ENCODE measurements at regions not wholly inside any gene's neighbourhood (a gene's known extent, or its start where the extent isn't known, plus 50 kb on each side); places are given as distances from the start of the nearest gene placed in this dataset.

- DNase-seq (ENCODE audit: low read depth in 2 of 3, low spot score in 1 of 3): no peak
Observed at GRCh38 chr10:4093438-4093837, 308.4 kb upstream of the KLF6 start.

GRCh38 chr10:4088354-4089066 is 303.5 kb upstream of the KLF6 start:
- DNase-seq (ENCODE audit: low read depth in 2 of 3, low spot score in 1 of 3): no peak

- DNase-seq (ENCODE audit: low read depth in 2 of 3, low spot score in 1 of 3): no peak
Observed at GRCh38 chr10:4086131-4086898, 301.3 kb upstream of the KLF6 start.

- DNase-seq (ENCODE audit: low read depth in 2 of 3, low spot score in 1 of 3): no peak
Observed at GRCh38 chr10:4083509-4084003, 298.5 kb upstream of the KLF6 start.

GRCh38 chr10:4082861-4083260 is 297.9 kb upstream of the KLF6 start:
- DNase-seq (ENCODE audit: low read depth in 2 of 3, low spot score in 1 of 3): no peak

GRCh38 chr10:4081685-4082111 is 296.7 kb upstream of the KLF6 start:
- DNase-seq (ENCODE audit: low read depth in 2 of 3, low spot score in 1 of 3): no peak

GRCh38 chr10:4080225-4080805 is 295.3 kb upstream of the KLF6 start:
- no peak for DNase-seq (ENCODE audit: low read depth in 2 of 3, low spot score in 1 of 3)

- no peak for DNase-seq (ENCODE audit: low read depth in 2 of 3, low spot score in 1 of 3)
Observed at GRCh38 chr10:4079803-4080202, 294.8 kb upstream of the KLF6 start.

- DNase-seq (ENCODE audit: low read depth in 2 of 3, low spot score in 1 of 3): no peak
Observed at GRCh38 chr10:4077804-4078203, 292.8 kb upstream of the KLF6 start.

- no peak for DNase-seq (ENCODE audit: low read depth in 2 of 3, low spot score in 1 of 3)
Observed at GRCh38 chr10:4076983-4077382, 292.0 kb upstream of the KLF6 start.

GRCh38 chr10:4075443-4075842 is 290.4 kb upstream of the KLF6 start:
- DNase-seq (ENCODE audit: low read depth in 2 of 3, low spot score in 1 of 3): no peak

- DNase-seq (ENCODE audit: low read depth in 2 of 3, low spot score in 1 of 3): no peak
Observed at GRCh38 chr10:4074545-4075407, 289.8 kb upstream of the KLF6 start.

GRCh38 chr10:4073912-4074311 is 288.9 kb upstream of the KLF6 start:
- no peak for DNase-seq (ENCODE audit: low read depth in 2 of 3, low spot score in 1 of 3)

GRCh38 chr10:4070921-4071660 is 286.1 kb upstream of the KLF6 start:
- DNase-seq (ENCODE audit: low read depth in 2 of 3, low spot score in 1 of 3): no peak

GRCh38 chr10:4070184-4070583 is 285.2 kb upstream of the KLF6 start:
- DNase-seq (ENCODE audit: low read depth in 2 of 3, low spot score in 1 of 3): no peak

GRCh38 chr10:4069491-4069890 is 284.5 kb upstream of the KLF6 start:
- no peak for DNase-seq (ENCODE audit: low read depth in 2 of 3, low spot score in 1 of 3)

- no peak for DNase-seq (ENCODE audit: low read depth in 2 of 3, low spot score in 1 of 3)
Observed at GRCh38 chr10:4068629-4069028, 283.6 kb upstream of the KLF6 start.

GRCh38 chr10:4067931-4068561 is 283.0 kb upstream of the KLF6 start:
- DNase-seq (ENCODE audit: low read depth in 2 of 3, low spot score in 1 of 3): no peak

- DNase-seq (ENCODE audit: low read depth in 2 of 3, low spot score in 1 of 3): peak in 1 of 3 donors; percentile 11
Observed at GRCh38 chr10:4067531-4067930, 282.5 kb upstream of the KLF6 start.
